GM21423 (cell line): ENCODE measurements at regions not wholly inside any gene's neighbourhood (a gene's known extent, or its start where the extent isn't known, plus 50 kb on each side); places are given as distances from the start of the nearest gene placed in this dataset.
"Not testable (repeated sequence)": the region's sequence is repeated elsewhere in the genome, so short reads cannot be mapped to it uniquely, and the experiment has no call there.

Experiments
- ATAC-seq: cut with Tn5 transposase; IDR thresholded peaks from one replicate; pipeline ENCODE4 v1.9.1; 2021; ENCODE audit warnings: mild to moderate bottlenecking, moderate library complexity; ENCODE audit not compliant: unreplicated experiment

- no peak for ATAC-seq
Measured at GRCh38 chr9:26261503-26262330, 583.5 kb upstream of the TUSC1 start.

DNA sequence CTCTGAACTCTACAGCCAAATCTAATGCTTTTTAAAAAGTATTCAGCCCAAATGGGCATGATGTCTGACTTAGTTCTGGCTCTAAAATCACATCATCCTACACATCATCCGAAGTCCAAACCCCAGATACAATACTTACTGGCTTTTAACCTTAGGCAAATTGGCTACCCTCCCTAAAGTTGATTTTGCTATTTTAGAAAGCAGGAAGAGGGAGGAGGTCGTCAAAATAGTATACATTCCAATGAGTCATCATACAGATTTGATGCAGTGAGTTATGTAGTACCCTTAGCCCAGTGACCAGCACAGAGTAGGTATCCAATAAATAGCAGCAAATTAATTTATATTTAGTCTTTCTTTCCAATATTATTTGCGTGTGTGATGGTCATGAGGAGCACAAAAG lies 582.0 kb upstream of the TUSC1 start:
- ATAC-seq, result no peak

DNA sequence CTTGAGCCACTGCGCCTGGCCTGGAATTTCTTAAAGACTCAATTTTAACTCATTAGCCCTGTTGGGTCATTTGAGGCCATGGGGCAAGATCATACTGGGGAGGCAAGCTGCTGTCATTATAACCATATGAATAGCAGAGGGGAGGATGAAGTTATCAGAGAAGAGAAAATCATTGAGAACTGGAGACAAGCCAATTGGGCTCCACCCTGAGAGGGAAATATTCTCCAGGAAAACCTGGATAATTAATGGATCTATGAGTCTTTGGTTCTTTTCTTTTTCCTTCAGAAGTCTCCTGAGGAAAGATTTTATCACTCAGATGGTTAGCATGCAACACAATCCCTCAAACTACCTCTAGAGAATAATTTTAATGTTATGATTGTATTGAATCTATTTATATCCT lies 569.6 kb upstream of the TUSC1 start:
- ATAC-seq, result no peak

- no peak for ATAC-seq
Measured at GRCh38 chr9:26244661-26245451, 566.6 kb upstream of the TUSC1 start.

DNA sequence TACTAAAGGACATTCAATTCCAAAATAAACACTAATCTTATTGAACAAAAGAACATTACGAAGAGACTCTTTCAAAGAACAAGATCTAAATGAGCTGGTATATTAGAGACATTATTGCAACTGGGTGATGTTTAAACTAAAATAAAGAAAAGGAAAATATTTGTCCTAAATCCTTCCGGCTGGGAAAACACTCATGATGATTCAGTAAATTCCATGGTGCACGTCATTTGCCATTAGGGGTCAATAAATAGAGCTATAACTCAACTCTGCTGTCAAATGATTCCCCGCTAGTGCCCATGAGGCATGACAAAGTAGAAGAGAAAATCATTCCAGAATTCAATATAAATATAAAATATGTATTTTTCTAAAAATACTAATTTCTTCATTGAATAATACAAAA lies 565.5 kb upstream of the TUSC1 start:
- no peak for ATAC-seq

GRCh38 chr9:26243029-26243697 lies 564.9 kb upstream of the TUSC1 start:
- ATAC-seq, result no peak

DNA sequence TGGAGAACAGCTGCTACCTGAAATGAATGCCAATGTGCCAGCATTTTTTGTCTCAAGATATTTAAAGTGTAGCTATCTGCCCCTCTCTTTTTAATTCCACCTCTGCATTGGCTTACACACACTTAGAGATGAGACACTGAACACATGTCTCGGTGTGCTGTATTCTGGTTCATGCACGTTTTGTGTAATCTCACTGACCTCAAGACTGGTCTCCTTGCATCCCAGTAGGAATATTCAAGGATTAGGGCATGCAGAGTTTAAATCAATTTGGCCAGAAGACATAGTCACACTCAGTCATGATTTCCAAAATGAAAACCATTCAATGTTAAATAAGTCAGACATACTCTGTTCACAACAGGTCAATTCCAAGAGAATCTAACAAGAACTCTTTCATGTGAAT lies 561.8 kb upstream of the TUSC1 start:
- no peak for ATAC-seq

- ATAC-seq, result no peak
Measured at GRCh38 chr9:26237256-26237655, 559.0 kb upstream of the TUSC1 start.

DNA sequence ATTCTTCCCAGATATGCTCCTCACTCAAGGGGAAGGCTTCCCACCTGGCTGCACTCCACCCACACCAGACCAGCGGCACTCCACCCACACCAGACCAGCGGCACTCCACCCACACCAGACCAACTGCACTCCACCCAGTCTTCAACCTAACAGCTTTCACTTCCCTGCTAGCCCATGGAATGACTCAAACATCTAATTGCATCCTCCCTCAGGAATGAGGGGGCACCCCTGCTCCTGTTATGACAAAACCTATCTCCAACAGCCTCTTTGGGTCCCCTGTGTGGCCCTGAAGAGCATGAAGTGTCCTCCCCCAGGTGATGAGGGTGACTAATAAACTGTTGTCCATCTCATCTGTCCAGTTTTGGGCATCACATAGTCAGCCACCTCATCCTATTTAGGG lies 556.6 kb upstream of the TUSC1 start:
- no peak for ATAC-seq

DNA sequence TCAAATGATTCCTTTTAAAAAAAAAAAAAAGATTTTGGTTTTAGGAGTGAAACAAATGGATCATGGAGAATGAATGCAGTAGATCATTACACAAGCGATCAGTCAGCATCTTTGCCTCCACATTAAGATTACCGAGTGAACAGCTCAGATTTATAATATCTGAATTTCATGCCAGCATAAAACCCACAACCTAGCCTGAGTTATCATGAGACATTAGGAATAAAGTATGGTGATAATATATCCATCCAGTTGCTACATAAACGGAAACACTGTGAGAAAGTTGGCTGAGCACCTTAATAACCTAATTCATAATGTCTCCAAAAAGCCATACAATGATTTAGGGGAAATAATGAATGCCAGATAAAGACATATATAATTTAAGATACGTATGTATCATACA lies 553.1 kb upstream of the TUSC1 start:
- no peak for ATAC-seq

GRCh38 chr9:26229324-26230054 lies 551.2 kb upstream of the TUSC1 start:
- ATAC-seq, result no peak

GRCh38 chr9:26228273-26228672 lies 550.0 kb upstream of the TUSC1 start:
- ATAC-seq, result no peak

GRCh38 chr9:26221290-26221689 lies 543.0 kb upstream of the TUSC1 start:
- ATAC-seq, result no peak

DNA sequence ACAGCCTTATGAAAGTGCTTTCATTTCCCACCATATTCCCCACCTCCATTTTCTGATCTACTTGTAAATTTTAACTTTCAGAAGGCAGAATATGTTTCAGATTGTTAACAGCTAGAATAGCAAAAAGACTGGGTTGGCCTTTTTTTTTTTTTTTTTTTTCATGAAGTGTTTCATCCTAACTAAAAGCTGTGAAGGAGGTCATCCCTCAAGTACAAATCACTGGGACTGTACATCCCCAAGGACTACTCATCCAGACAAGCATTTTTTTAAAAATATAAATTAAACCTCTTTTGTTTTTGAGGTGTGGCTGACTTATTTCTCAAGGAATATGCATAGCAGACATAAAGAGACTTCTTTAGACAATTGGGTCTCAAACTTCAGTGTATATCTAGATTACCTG lies 542.1 kb upstream of the TUSC1 start:
- no peak for ATAC-seq

DNA sequence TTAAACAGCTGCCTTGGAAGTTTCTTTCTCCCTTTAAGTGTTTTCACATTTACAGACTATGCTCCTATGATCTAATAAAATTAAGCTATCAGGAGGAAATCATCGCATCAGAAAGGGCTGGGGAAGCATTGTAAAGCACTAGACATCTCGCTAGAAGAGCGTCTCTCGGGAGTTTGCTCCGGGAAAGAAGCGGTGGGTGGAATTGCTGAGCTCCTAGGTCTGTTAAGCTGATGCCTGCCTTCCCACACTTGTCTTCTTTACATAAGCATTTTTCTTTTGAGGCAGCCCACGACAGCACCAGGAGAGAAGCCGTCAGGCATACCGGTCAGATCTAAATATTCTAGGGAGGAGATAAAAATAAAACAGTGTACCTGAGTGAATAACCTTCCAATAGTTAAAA lies 541.7 kb upstream of the TUSC1 start:
- no peak for ATAC-seq

- ATAC-seq, result no peak
Measured at GRCh38 chr9:26216702-26217101, 538.5 kb upstream of the TUSC1 start.

DNA sequence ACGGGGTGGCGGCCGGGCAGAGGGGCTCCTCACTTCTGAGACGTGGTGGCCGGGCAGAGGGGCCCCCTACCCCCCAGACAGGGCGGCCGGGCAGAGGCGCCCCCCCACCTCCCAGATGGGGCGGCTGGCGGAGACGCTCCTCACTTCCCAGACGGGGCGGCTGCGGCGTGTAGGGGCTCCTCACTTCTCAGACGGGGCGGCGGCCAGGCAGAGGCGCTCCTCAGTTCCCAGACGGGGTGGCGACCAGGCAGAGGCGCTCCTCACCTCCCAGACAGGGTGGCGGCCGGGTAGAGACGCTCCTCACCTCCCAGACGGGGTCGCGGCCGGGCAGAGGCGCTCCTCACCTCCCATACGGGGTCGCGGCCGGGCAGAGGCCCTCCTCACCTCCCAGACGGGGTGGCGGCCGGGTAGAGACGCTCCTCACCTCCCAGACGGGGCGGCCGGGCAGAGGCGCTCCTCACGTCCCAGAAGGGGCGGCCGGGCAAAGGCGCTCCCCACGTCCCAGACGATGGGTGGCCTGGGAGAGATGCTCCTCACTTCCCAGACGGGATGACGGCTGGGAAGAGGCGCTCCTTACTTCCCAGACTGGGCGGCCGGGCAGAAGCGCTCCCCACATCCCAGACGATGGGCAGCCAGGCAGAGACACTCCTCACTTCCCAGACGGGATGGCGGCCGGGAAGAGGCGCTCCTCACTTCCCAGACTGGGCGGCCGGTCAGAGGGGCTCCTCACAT lies 536.6 kb upstream of the TUSC1 start:
- not testable (repeated sequence) for ATAC-seq

GRCh38 chr9:26210338-26210851 lies 532.2 kb upstream of the TUSC1 start:
- ATAC-seq, result no peak

DNA sequence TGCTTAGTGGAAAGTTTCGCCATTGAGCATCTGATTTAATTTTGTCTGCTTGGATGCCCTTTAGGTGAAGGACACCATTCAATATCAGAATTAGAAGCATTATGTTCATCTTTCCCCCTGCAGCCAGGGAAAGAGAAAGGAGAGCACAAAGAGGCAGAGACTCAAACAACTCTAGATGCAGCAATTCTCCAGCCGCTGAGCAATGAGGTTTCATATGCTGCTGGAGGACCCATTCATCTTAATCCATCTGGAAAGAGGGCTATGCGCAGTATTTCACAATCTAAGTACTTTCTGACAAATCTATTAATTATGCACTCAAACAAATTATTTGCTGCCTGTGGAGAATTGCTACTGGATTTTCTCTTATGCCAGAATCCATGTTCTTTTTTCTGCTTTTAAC lies 527.0 kb upstream of the TUSC1 start:
- ATAC-seq, result no peak

- no peak for ATAC-seq
Measured at GRCh38 chr9:26193237-26193636, 515.0 kb upstream of the TUSC1 start.
